ENCODE measurements at regions not wholly inside any gene's neighbourhood (a gene's known extent, or its start where the extent isn't known, plus 50 kb on each side); places are given as distances from the start of the nearest gene placed in this dataset.

DNA sequence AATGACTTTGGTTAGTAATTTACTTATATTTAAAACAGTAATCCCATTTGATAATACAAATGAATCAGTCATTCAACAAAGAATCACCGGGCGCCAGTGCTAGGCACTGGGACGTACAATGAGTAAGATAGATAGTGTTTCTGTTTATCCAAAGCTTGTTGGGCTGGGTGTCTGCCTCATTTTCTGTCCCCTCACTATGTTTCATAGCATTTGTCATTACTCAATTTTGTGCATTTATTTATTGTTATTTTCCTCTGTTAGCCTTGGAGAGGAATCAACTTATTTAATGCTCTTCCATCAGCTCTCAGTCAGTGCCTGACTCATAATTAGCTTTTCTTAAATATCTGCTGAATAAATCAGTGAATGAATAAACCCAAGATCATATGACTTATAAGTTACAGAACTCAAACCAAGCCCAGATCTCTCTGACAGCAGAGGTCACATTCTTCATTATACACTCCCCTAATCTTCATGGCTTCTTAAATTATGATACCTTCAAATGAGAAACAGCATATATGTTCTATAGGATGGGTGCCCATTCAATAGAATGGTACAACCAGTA lies 86.2 kb downstream of the TSPAN8 start:
- DNase-seq = no peak

DNA sequence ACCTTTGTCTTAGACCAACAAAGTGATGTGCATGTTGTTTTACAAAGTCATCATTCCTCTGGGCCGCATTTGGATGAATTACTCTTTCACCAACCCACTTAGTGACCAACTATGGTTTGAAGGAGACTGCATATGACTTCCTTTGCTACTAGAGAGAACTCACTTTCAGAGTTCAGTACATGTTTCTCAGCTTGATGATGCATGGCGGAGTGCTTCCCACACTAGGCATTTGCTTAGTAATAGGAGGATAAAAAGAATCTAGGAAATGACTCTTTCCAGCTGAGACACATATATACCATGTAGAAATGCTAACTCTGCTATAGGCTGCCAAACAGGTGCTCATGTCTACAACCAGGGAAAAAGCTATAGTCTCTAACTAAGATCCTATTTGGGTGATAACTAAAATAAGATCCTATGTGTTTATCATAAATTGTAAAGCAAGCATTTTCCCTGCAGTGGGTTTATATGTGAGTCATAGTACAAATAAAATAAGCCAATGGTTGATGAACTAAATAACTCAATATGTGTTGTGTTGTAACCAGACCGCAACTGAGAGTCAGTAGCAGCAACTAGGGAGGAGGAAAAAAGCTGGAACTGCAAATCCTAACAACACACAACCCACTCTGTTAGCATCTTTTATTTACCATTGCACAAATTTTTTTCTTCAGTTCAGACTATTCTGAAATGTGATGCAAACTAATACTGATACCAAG lies 87.2 kb downstream of the TSPAN8 start:
- no peak for DNase-seq

DNA sequence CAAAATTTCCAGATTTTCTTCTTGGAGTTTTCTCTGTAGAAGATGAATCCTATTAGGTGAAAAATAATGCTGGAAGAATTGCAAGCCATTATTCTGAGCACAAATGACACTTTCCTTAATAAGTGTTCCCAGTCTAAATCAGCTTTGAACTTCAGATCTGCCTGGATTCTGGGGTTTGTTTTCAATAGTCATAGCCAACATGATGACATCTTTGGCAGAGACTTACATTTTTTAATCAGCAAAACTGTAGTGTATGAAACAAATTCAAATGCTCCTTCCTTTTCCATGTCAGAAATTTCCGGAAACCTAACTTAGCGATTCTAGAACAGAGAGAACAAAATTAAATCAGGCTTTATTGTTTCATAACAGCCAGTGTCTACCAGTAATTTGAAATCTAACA lies 88.5 kb downstream of the TSPAN8 start:
- no peak for DNase-seq

DNA sequence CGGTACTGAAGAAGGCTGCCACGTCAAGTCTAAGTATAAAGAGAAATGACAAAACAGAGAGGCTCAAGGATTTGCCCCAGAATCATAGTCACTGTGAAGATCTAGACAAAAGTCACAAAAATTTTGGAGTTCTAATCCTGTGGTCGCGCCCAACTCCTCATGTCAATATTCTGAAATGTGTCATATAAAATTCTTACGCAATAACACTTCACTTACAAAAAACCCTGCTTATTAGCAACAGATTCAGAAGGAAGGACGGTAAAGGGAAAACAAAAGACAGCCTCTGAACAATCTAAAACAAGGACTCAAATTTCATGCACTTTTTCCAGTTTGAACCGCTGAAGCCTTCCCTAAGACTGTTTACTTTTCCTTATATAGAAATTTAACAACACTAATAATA lies 94.7 kb downstream of the TSPAN8 start:
- no peak for DNase-seq

DNA sequence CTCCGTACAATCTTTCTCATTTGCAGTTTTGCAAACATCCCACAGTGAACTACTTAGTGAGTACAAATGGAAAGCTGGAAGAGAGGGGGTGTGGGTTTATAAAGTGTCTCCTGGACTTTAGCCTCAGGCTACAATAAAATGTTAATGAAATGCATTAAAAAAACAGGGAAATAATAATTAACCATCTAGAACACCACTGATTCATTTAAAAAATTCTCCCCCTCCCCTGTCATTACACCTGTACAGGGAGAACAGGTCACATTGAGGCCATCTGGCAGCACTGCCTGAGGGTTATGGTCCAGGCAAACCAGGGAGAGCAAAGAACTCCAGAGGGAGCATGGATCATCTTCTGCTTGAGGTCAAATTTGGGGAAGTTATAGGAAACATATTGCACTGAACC lies 96.3 kb downstream of the TSPAN8 start:
- DNase-seq = no peak

DNA sequence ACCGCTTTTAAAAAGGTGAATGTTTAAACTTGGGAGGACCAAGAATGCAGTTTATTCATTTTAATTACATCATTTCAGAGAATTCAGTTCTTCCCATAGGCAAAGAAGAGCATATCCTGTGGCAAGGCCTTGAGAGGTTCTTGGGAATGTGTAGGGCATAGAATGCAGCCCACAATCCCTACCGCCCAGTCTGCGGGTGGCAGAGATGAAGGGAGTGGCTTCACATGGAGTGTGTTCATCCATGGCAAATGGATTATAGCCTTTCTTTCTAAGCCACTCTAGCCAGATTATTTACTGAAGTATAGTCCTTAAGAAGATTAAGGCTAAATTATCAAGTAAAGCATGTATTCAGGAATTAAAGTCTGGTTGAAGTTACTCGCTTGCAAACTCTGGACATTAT lies 97.4 kb downstream of the TSPAN8 start:
- no peak for DNase-seq

DNA sequence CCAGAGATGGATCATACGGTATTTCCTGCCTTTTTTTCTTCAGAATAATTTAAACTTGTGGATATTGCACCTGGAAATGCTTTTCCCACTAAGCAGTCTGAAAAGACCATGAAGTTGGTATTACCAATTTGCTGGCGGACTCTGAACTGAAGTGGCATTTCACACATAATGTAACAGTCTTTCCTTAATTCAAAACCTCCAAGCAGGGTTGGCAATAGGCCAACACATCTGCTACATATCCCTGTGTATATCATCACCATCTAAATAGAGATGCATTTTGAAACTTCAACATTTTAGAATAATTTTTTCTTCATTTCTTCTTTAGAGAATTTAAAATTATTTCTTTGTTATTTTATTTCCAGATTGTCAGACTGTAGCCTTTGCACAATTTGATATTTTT lies 100.5 kb downstream of the TSPAN8 start:
- no peak for DNase-seq

DNA sequence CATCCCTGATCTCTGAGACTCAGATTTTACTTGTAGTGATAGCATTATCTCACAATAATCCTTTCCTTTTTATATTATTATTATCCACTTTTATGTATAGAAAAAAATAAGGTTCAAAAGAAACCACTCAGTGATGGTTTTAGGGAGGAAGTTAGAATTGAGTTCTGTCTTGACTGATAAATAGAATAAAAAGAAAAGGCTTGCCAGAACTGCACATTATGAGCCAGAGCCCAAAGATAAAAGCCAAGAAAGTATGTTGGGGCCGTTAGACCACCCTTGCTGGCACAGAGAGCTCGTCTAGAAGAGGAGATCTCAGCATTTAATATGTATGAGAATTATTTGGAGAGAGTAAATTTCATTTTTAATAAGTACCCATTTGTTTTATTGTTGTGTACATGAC lies 103.2 kb downstream of the TSPAN8 start:
- DNase-seq = no peak

DNA sequence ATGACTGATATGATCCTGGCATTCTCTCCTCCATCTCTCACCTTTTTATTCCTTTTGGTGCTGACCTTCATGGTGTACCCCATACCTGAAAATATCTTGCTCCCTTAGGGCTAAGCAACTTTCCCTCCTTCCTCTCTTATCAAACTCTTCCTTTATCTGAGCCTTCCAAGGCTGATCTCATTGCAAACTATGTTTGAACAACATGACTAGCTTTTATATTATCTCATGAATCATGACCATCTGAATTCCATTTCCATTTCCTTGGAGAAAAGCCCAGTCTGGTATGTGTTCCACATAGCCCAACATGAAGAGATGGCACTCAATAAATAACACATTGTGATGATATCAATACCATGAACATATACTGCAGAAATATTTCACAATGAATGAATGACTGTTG lies 111.6 kb downstream of the TSPAN8 start:
- DNase-seq = no peak

DNA sequence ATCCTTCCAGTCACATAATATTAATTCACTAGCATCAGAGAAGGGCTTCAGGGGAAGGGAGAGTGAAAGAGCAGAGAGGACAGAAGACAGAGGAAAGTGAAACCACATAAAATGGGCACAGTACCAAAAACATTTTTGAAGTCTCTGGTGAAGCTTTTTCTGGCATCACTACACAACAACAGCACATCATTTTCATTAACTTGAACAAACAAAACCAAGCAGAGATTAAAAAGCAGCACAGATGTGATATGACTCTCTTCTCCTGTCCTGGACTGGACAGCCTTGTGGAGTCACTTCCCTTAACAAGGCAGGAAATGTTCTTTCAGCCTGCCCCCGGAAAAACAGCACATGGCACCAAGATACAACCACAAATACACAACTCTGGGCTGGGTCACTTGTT lies 112.0 kb downstream of the TSPAN8 start:
- no peak for DNase-seq

DNA sequence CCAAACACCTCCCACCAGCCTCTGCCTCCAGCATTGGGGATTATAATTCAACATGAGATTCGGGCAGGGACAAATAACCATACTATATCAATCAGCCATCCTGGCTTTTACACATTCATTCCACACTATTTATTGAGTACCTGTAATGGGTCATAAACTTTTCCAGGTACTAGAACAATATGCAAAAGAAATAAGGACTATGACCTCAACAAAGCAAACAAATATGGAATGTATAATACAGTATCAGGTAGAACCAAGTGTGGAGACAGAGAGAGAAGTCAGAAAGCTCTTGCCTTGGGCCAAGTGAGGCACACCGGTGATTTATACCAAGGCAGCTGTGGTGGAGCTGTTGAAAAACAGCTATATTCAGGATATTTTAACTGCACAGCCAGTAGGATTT lies 116.3 kb downstream of the TSPAN8 start:
- DNase-seq = peak; percentile 45 to 67

DNA sequence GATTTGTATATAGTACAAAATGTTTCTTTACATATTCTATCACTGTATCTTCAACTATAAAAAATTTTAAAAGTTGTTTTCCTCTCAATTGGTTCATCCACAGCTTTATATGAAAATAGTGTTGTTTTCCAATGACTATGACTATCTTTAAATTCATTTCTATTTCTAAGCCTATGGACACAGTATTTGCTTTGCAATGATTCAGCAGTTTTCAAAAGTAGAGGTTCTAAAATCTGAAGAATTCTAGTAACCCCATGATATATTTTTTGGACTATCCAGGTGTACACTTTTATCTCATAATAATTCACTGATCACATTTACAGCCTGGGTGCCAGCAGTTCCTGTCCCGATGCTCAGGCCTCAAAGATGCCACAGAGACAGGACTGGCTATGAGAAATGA lies 118.4 kb upstream of the PTPRR start:
- DNase-seq = no peak

DNA sequence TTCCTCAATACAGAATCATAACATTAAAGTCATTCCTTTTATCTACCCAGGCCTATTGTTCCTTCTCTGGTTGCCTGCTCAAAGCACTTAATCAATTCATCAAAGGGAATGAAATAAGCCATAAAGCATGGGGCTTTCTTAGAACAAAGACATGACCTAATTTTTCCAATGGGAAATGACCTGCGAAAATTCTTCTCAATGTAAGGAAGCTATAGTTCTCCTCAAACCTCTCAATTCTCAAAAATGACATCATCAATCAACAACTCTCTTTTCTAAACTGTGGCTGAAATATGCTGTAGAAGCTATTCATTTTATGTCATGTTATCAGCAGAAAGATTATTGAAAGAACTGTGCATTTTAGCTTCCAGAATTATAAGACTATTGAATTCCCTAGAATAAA lies 116.0 kb upstream of the PTPRR start:
- no peak for DNase-seq

DNA sequence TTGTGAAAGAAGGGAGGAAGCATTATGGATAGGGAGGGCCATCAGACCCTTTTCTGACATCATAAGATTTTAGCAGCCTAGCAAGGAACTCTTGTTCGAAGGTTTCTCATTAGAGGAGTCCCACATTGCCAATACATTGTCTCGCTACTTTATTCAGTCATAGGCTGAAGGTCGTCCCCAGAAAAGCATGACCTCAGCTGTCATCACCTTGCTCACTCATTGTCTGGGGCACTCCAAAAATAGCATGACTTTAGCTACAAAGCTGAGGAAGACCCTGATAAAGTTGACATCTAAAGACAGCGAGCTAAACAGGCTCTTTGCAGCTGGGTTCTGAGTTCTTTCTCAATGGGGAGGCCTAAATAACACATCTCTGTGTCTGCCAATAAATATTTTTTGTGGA lies 112.4 kb upstream of the PTPRR start:
- no peak for DNase-seq

DNA sequence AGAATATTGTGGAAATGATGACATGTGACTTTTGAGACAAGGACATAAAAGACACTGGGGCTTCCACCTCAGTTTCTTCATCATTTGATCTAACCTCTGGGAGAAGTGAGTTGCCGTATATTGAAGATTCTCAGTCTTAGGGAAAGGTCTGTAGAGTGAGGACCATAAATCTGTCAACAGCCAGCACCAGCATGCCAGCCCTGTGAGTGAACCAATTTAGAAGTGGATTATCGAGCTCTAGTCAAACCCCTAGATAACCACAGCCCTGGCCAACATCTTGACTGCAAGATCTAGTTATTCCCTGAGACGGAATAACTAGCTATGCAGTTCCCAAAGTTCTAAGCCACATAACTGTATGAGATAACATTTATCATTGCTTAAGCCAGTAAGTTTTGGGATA lies 108.8 kb upstream of the PTPRR start:
- no peak for DNase-seq

DNA sequence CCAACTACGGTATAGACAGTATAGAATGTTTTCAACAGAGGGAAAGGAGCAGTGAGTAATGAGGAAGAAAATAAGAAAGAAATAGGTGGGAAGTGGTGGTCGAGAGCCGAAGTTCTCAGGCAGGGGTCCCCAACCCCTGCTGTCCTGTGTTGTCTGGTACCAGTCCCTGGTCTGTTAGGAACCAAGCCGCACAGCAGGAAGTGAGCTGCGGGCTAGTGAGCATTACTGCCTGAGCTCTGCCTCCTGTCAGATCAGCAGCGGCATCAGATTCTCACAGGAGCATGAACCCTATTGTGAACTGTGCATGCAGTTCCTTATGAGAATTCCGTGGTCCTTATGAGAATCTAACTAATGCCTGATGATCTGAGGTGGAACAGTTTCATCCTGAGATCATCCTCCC lies 107.3 kb upstream of the PTPRR start:
- DNase-seq = no peak

DNA sequence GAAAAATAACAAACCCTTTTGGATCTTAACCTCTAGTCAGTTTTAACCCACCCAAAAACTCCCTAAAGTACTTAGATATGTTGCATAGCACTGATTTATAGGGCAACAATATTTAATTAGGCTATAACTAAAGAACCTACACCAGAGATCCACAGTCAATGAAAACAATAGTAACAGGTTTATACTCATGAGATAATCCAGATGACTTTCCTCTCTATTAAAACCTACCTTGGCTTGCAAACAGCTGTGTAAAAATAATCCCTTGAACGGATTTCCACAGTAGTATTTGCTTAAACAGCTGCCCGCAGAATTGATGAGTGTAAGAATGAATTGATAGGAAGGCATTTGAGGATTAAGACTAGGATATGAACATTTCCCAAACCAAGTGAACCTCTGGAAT lies 104.3 kb upstream of the PTPRR start:
- no peak for DNase-seq

DNA sequence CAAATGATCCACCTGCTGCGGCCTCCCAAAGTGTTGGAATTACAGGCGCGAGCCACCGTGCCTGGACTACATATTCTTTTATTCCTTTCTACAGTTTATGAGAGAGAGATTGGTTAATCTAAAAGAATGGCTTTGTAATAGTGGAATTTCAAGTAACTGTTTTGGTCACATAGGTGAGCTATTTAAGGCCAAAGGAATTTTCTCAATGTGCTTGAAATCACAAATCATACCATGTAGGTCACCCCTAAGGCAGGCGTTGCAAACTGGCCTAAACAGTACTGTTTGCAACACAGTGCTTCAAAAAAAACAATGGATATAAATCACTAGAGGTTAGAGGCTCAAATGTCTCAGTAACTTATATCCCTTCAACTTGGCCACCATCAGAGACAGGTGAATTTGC lies 103.7 kb upstream of the PTPRR start:
- DNase-seq = no peak

DNA sequence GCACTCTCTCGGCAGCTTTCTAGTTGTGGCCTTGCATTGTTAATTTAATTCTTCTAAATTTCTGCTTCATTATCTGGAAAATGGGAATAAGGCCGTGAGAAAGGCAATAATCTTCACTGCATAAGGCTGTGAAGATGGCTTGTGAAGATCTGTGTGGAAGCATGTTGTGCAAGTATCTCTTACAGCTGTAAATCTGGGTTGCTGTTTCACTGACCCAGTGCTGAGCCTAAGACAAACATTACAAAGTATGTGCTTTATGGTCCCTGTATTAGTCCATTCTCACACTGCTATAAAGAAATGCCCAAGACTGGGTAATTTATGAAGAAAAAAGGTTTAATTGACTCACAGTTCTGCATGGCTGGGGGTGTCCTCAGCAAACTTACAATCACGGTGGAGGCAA lies 101.0 kb upstream of the PTPRR start:
- no peak for DNase-seq

DNA sequence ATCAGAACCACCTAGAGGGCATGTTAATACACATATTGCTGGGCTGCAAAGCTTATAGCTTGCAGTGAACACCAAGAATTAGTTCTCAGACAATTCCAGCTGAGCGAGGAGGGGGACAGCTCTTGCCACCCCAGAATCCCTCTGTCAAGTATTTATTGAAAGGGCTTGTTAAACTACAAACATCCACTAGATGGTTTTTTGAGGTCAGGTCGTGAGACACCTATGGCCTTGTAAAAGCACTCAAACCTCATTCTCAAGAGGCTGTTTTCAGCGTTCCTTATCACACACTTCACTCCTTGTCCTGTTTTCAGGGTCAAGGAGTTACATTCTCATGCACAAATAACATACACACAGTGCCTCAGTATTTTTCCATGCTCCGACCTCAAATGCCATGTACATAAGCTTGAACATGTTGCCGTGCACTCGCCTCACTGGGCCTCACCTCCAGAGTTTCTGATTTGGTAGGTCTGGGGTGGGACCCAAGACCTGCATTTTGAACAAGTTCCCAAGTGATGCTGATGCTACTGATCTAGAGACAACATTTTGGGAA lies 98.8 kb upstream of the PTPRR start:
- DNase-seq = no peak

DNA sequence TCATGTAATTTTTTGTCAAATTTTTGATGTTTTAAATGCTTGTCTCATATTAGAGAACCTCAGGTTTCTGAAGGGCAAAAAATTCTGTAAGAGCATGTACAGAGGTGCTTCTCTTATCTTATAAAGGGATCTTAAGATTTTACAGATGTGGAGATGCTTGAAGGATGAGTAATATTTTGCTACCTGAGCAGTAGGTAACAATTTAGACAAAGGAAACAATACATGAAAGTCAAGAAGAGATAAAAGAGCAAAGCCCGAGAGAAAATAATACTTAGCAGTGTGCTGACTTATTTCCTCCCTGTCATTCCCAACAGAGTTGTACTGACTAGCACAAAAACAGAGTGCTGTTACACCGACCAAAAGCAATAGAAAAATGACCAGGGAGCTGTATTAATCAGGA lies 98.1 kb upstream of the PTPRR start:
- no peak for DNase-seq

DNA sequence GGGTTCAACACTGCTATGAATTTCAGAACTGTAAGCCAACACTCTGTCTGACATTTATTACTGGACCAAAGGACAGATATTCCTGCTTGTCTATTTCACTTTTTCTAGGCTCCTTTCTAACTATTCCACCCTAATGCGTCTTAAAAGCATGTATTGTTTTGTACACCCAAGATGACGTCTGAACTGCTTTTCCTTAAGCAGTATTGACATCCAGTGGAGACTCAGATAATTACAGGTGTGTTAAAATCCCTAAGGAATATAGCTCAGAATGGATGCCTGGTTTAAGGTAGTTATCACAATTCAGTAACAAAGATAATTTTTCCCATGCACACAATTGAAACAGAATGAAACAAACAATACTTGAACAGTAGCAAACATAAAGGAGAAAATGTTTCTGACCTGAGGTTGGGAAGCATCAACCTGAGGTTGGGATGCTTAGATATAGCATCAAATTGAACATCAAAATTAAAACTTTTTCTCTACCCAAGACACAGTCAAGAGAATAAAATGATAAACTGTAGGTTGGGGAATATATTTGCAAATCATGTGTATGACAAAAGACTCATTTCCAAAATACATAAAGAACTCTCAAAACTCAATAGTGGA lies 93.7 kb upstream of the PTPRR start:
- peak; percentile 38 to 50 for DNase-seq

DNA sequence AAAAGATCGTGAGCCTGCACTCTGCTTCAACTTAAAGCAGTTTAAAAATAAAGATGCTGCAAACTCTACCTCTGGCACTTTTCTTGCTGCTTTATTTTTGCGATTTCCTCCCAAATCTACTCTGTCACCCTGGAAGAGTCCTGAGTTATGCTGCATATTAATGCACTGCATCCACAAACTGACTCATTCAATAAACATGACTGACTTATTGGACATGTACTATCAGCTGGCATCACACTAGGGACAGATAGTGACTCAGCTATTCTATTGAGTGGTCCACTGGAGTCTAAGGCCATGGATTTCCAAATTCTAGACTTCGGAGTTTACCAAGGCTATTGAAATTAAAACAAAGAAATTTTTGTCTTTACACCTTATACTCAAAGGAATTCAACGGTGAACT lies 90.7 kb upstream of the PTPRR start:
- no peak for DNase-seq

DNA sequence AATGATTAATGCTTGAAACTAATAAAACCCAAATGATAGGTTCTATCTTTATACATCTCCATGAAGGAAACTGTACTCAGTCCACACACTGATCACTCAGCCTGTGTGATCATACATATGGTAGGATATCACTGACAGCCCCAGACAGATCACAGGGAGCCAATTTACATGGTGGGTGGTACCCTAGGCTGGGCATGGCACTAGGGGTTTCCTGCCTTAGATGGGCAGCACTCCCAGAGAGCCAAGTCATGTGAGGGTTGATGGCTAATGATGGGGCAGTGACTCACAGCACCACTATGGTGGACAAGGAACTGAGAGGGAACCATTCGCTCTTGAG lies 89.6 kb upstream of the PTPRR start:
- DNase-seq = no peak
